ENCODE measurements at regions not wholly inside any gene's neighbourhood (a gene's known extent, or its start where the extent isn't known, plus 50 kb on each side); places are given as distances from the start of the nearest gene placed in this dataset.

GRCh38 chr7:63037242-63037641 lies 961.4 kb upstream of the ZNF722 start:
- CTCF ChIA-PET: no interaction called here
- peaks cover 27% of the 10 kb centered on the region for H3K9me3 ChIP-seq (ENCODE audit: low read depth, low read length, poor library complexity, severe bottlenecking)
- H3K4me1 ChIP-seq (ENCODE audit: insufficient read depth, low read length, poor library complexity, severe bottlenecking): no peaks in the 10 kb centered on the region
- no peak overlapping the region for H3K27ac ChIP-seq (ENCODE audit: low read depth, low read length, poor library complexity, severe bottlenecking)
- H3K36me3 ChIP-seq (ENCODE audit: insufficient read depth, low read length, poor library complexity, severe bottlenecking): no peaks in the 10 kb centered on the region
- DNase-seq (ENCODE audit: low spot score): no peak
- POLR2A ChIA-PET (ENCODE audit: low non-redundant PET): no interaction called here
- no peaks in the 10 kb centered on the region for H3K27me3 ChIP-seq (replicated peaks; ENCODE audit: insufficient read depth, low read depth, low read length, poor library complexity)
- intact Hi-C loops (cut with micrococcal nuclease; ENCODE audit: unreplicated experiment): no loop called here
- no peak overlapping the region for H3K4me3 ChIP-seq (ENCODE audit: low read depth, low read length, poor library complexity, severe bottlenecking)
- no TSS peak for BruUV-seq (replicated peaks)
- TF ChIP-seq CTCF (conservative IDR thresholded peaks at IDR 0.05; ENCODE audit: low read depth, low read length) (no peak), EZH2 (IDR thresholded peaks at IDR 0.05; ENCODE audit: borderline replicate concordance, low read depth, low read length, poor library complexity, severe bottlenecking) (no peak)

GRCh38 chr7:63038987-63039386 lies 959.7 kb upstream of the ZNF722 start:
- TF ChIP-seq CTCF (conservative IDR thresholded peaks at IDR 0.05; ENCODE audit: low read depth, low read length) (no peak), EZH2 (IDR thresholded peaks at IDR 0.05; ENCODE audit: borderline replicate concordance, low read depth, low read length, poor library complexity, severe bottlenecking) (no peak)
- no TSS peak for BruUV-seq (replicated peaks)

GRCh38 chr7:63039882-63040281 lies 958.8 kb upstream of the ZNF722 start:
- DNase-seq (ENCODE audit: low spot score): no peak
- intact Hi-C loops (cut with micrococcal nuclease; ENCODE audit: unreplicated experiment): no loop called here
- POLR2A ChIA-PET (ENCODE audit: low non-redundant PET): no interaction called here
- H3K9me3 ChIP-seq (ENCODE audit: low read depth, low read length, poor library complexity, severe bottlenecking): peaks cover 25% of the 10 kb centered on the region
- H3K27me3 ChIP-seq (replicated peaks; ENCODE audit: insufficient read depth, low read depth, low read length, poor library complexity): no peaks in the 10 kb centered on the region
- H3K36me3 ChIP-seq (ENCODE audit: insufficient read depth, low read length, poor library complexity, severe bottlenecking): no peaks in the 10 kb centered on the region
- BruUV-seq (replicated peaks): no TSS peak
- TF ChIP-seq EZH2 (IDR thresholded peaks at IDR 0.05; ENCODE audit: borderline replicate concordance, low read depth, low read length, poor library complexity, severe bottlenecking): no peak
- no peak for TF ChIP-seq CTCF (conservative IDR thresholded peaks at IDR 0.05; ENCODE audit: low read depth, low read length)
- H3K27ac ChIP-seq (ENCODE audit: low read depth, low read length, poor library complexity, severe bottlenecking): no peak overlapping the region
- CTCF ChIA-PET: no interaction called here
- H3K4me3 ChIP-seq (ENCODE audit: low read depth, low read length, poor library complexity, severe bottlenecking): no peak overlapping the region
- no peaks in the 10 kb centered on the region for H3K4me1 ChIP-seq (ENCODE audit: insufficient read depth, low read length, poor library complexity, severe bottlenecking)

More at GRCh38 chr7:63038987-63039386, 959.7 kb upstream of the ZNF722 start:
- intact Hi-C loops (cut with micrococcal nuclease; ENCODE audit: unreplicated experiment): no loop called here
- H3K9me3 ChIP-seq (ENCODE audit: low read depth, low read length, poor library complexity, severe bottlenecking): peaks cover 25% of the 10 kb centered on the region
- POLR2A ChIA-PET (ENCODE audit: low non-redundant PET): no interaction called here
- H3K27ac ChIP-seq (ENCODE audit: low read depth, low read length, poor library complexity, severe bottlenecking): no peak overlapping the region
- H3K4me3 ChIP-seq (ENCODE audit: low read depth, low read length, poor library complexity, severe bottlenecking): no peak overlapping the region
- H3K4me1 ChIP-seq (ENCODE audit: insufficient read depth, low read length, poor library complexity, severe bottlenecking): no peaks in the 10 kb centered on the region
- H3K36me3 ChIP-seq (ENCODE audit: insufficient read depth, low read length, poor library complexity, severe bottlenecking): no peaks in the 10 kb centered on the region
- CTCF ChIA-PET: no interaction called here
- no peaks in the 10 kb centered on the region for H3K27me3 ChIP-seq (replicated peaks; ENCODE audit: insufficient read depth, low read depth, low read length, poor library complexity)
- no peak for DNase-seq (ENCODE audit: low spot score)

All from A673 (cell line).